Epithelial cell of esophagus (primary cell): ENCODE measurements at regions not wholly inside any gene's neighbourhood (a gene's known extent, or its start where the extent isn't known, plus 50 kb on each side); places are given as distances from the start of the nearest gene placed in this dataset.

ENCODE experiments used
- DNase-seq: peaks from one replicate; pipeline ENCODE4 v3.0.0; 2010; ENCODE audit warnings: low read depth
- H3K4me3 ChIP-seq: 2 replicates; pipeline ENCODE4 v1.5.1; 2011; ENCODE audit warnings: mild to moderate bottlenecking, low read length, control low read depth
- CTCF ChIP-seq: IDR thresholded peaks from 2 replicates; pipeline ENCODE4 v1.5.1; 2011; ENCODE audit warnings: low read depth, mild to moderate bottlenecking, low read length, control low read depth, inconsistent platforms; ENCODE audit not compliant: insufficient read depth; ENCODE audit errors: missing control alignments

- no peak overlapping the region for H3K4me3 ChIP-seq
- no peak for TF ChIP-seq CTCF
- DNase-seq: no peak
Observed at GRCh38 chr12:113582521-113583218, 111.0 kb upstream of the LHX5 start.

- no peak overlapping the region for H3K4me3 ChIP-seq
- TF ChIP-seq CTCF: no peak
- DNase-seq: no peak
Observed at GRCh38 chr12:113581342-113581741, 109.7 kb upstream of the LHX5 start.

GRCh38 chr12:113580437-113580836 lies 108.8 kb upstream of the LHX5 start:
- no peak for DNase-seq
- H3K4me3 ChIP-seq: no peak overlapping the region
- no peak for TF ChIP-seq CTCF

- TF ChIP-seq CTCF: no peak
- H3K4me3 ChIP-seq: no peak overlapping the region
- DNase-seq: no peak
Observed at GRCh38 chr12:113577464-113578129, 105.9 kb upstream of the LHX5 start.

GRCh38 chr12:113575386-113575785 lies 103.7 kb upstream of the LHX5 start:
- H3K4me3 ChIP-seq: no peak overlapping the region
- no peak for TF ChIP-seq CTCF
- DNase-seq: no peak

GRCh38 chr12:113573148-113573547 lies 101.5 kb upstream of the LHX5 start:
- no peak for DNase-seq
- H3K4me3 ChIP-seq: no peak overlapping the region
- no peak for TF ChIP-seq CTCF

- DNase-seq: no peak
- H3K4me3 ChIP-seq: no peak overlapping the region
- no peak for TF ChIP-seq CTCF
Observed at GRCh38 chr12:113571713-113572112, 100.0 kb upstream of the LHX5 start.
